NCI-H460 (cell line): ENCODE measurements at regions not wholly inside any gene's neighbourhood (a gene's known extent, or its start where the extent isn't known, plus 50 kb on each side); places are given as distances from the start of the nearest gene placed in this dataset.
"Not testable (repeated sequence)": the region's sequence is repeated elsewhere in the genome, so short reads cannot be mapped to it uniquely, and the experiment has no call there.

Experiments used
- DNase-seq: peaks from one replicate; pipeline ENCODE4 v3.0.0-alpha.2; 2016; ENCODE audit warnings: low read depth; ENCODE audit errors: extremely low read depth

GRCh38 chr12:126898562-126898961 lies 1368.4 kb upstream of the TMEM132C start:
- no peak for DNase-seq

- no peak for DNase-seq
Measured at GRCh38 chr12:126899926-126900792, 1366.8 kb upstream of the TMEM132C start.

- no peak for DNase-seq
Measured at GRCh38 chr12:126903027-126903876, 1363.7 kb upstream of the TMEM132C start.

GRCh38 chr12:126905752-126906151 lies 1361.2 kb upstream of the TMEM132C start:
- no peak for DNase-seq

GRCh38 chr12:126907900-126908764 lies 1358.8 kb upstream of the TMEM132C start:
- DNase-seq, result no peak

GRCh38 chr12:126908765-126909142 lies 1358.2 kb upstream of the TMEM132C start:
- no peak for DNase-seq

- no peak for DNase-seq
Measured at GRCh38 chr12:126910570-126910969, 1356.4 kb upstream of the TMEM132C start.

GRCh38 chr12:126912111-126912510 lies 1354.9 kb upstream of the TMEM132C start:
- no peak for DNase-seq

GRCh38 chr12:126914170-126914793 lies 1352.7 kb upstream of the TMEM132C start:
- no peak for DNase-seq

GRCh38 chr12:126915309-126915708 lies 1351.7 kb upstream of the TMEM132C start:
- no peak for DNase-seq

- no peak for DNase-seq
Measured at GRCh38 chr12:126926023-126926594, 1340.9 kb upstream of the TMEM132C start.

GRCh38 chr12:126930234-126930633 lies 1336.7 kb upstream of the TMEM132C start:
- no peak for DNase-seq

- no peak for DNase-seq
Measured at GRCh38 chr12:126932156-126932555, 1334.8 kb upstream of the TMEM132C start.

GRCh38 chr12:126935435-126935834 lies 1331.5 kb upstream of the TMEM132C start:
- DNase-seq, result no peak

- DNase-seq, result peak; percentile 46
Measured at GRCh38 chr12:126936181-126936851, 1330.7 kb upstream of the TMEM132C start.

- no peak for DNase-seq
Measured at GRCh38 chr12:126937431-126937830, 1329.5 kb upstream of the TMEM132C start.

- DNase-seq, result no peak
Measured at GRCh38 chr12:126944684-126945083, 1322.3 kb upstream of the TMEM132C start.

GRCh38 chr12:126946958-126947357 lies 1320.0 kb upstream of the TMEM132C start:
- not testable (repeated sequence) for DNase-seq

- DNase-seq, result no peak
Measured at GRCh38 chr12:126949558-126949957, 1317.4 kb upstream of the TMEM132C start.
